ENCODE measurements at regions not wholly inside any gene's neighbourhood (a gene's known extent, or its start where the extent isn't known, plus 50 kb on each side); places are given as distances from the start of the nearest gene placed in this dataset.
"Not testable (repeated sequence)": the region's sequence is repeated elsewhere in the genome, so short reads cannot be mapped to it uniquely, and the experiment has no call there.

DNA sequence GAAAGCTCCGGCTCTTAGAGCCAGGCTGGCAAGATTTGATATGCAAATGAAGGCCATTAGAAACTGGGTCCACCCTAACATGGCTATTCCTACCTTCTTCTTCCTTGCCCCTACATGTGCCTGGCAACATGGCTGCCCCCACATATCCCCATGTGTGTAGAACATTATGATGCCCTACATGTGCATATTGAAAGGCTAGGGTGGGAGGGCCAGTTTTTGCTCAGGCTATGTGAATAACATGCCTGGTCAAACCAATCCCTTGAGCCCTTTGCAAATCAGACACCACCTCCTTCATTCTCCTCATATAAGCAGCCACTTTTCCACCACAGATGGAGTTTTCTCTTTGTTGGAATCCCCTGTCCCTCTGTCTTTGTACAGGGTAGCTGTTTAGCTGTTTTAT is 303.4 kb downstream of the RPIA start:
- not testable (repeated sequence) for H3K36me3 Mint-ChIP-seq (ENCODE audit: low read depth); H3K4me1 Mint-ChIP-seq (ENCODE audit: low read depth); H3K4me3 Mint-ChIP-seq; H3K27ac Mint-ChIP-seq; H3K27me3 Mint-ChIP-seq (ENCODE audit: low read depth); H3K9me3 Mint-ChIP-seq; DNase-seq (ENCODE audit: low spot score)

DNA sequence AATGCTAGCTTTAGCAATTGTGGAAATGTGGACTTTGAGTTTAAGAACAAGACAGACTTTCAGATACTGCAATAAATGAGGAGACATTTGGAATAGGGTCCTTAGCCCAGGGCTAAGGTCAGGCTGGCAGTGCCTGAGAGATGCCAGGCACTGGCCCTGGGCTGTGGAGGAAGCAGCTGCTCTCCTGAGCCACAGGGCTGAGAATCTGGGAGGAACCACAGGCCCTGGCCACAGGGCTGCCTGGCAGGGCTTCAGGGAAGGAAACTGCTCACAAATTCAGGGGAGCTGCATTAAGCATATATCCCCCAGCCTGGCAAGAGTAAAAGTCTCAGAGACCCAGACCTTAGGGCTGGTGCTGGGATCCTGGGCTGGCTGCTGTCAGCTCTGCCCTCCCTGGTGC is 305.1 kb downstream of the RPIA start:
- not testable (repeated sequence) for H3K9me3 Mint-ChIP-seq; H3K27me3 Mint-ChIP-seq (ENCODE audit: low read depth); DNase-seq (ENCODE audit: low spot score); H3K36me3 Mint-ChIP-seq (ENCODE audit: low read depth); H3K27ac Mint-ChIP-seq; H3K4me1 Mint-ChIP-seq (ENCODE audit: low read depth); H3K4me3 Mint-ChIP-seq

DNA sequence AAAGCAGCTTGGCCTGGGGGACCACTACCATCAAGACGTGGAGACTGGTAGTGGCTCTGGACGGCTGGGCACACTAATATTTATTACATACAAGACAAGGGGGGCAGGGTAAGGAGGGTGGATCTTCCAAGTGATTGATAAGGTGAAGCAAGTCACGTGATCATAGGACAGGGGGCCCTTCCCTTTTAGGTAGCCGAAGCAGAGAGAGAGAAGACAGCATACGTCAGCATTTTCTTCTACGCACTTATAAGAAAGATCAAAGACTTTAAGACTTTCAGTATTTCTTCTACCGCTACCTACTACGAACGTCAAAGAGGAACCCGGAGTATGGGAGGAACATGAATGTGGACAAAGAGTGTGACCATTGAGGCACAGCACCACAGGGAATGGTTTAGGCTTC is 307.9 kb downstream of the RPIA start:
- Mint-ChIP-seq H3K27ac (no peak overlapping the region), H3K9me3 (no peaks in the 10 kb centered on the region), H3K4me1 (ENCODE audit: low read depth) (no peaks in the 10 kb centered on the region), H3K36me3 (ENCODE audit: low read depth) (no peaks in the 10 kb centered on the region), H3K27me3 (ENCODE audit: low read depth) (no peaks in the 10 kb centered on the region), H3K4me3 (no peak overlapping the region)
- DNase-seq (ENCODE audit: low spot score): no peak

DNA sequence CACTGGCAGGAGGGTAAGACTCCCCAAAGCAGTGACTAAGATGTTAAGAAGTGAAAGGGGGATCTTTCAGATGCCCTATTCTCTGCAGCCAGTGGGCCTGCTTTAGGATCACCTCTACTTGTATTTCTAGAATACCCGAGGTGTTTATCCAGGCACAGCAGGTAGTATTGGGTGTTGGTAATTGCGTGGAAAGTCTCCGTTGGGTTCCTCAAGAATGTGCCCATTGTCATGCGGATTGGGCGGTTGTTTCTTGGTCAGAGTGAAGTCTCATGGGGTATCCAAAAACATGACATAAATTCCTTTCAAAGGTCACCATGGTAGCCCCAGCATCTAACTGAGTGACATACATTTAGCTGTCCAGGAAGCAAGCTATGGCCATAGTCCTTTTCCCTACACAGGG is 308.8 kb downstream of the RPIA start:
- no peaks in the 10 kb centered on the region for H3K4me1 Mint-ChIP-seq (ENCODE audit: low read depth)
- no peak overlapping the region for H3K4me3 Mint-ChIP-seq
- no peaks in the 10 kb centered on the region for H3K9me3 Mint-ChIP-seq
- no peak for DNase-seq (ENCODE audit: low spot score)
- H3K27ac Mint-ChIP-seq: no peak overlapping the region
- H3K27me3 Mint-ChIP-seq (ENCODE audit: low read depth): no peaks in the 10 kb centered on the region
- H3K36me3 Mint-ChIP-seq (ENCODE audit: low read depth): no peaks in the 10 kb centered on the region

DNA sequence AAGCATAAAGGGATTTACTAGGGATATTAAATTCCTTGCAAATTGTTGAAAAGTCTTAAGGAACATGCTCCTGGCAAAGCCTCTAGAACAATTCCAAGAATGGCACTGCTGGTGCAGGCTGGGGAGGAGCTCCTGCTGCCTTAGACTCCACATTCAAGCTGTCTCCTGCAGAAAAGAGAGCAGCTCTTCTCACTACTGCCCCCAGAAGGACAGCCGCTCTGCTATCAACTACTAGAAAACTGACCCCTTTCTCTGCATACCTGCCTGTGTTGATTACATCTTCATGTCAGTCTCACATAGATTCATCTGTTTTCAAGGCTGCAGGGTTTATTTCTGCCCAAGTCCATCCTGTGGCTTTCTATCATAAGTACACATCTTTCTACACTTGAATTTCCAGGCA is 312.8 kb downstream of the RPIA start:
- H3K27ac Mint-ChIP-seq; H3K36me3 Mint-ChIP-seq (ENCODE audit: low read depth); H3K27me3 Mint-ChIP-seq (ENCODE audit: low read depth); DNase-seq (ENCODE audit: low spot score); H3K9me3 Mint-ChIP-seq; H3K4me3 Mint-ChIP-seq; H3K4me1 Mint-ChIP-seq (ENCODE audit: low read depth): not testable (repeated sequence)

DNA sequence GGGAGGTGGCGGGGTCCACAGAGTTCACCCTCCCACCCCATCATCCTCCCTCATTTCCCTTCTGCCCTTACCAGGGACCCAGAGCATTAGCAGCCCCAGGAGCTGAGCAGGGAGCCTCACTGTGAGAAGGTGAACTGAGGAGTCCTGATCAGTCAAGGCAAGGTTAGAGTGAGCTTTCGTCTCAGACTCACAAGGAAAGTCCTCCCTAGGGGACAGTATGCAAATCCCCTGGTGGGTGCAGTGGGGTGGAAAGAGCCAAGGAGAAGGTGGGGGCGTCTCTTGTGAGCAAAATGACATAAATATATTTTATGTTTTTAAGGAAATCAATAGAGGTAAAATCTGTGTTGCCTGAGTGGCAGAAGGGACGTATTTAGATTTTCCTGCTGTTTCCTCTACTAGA is 329.1 kb downstream of the RPIA start:
- H3K27me3 Mint-ChIP-seq (ENCODE audit: low read depth); H3K9me3 Mint-ChIP-seq; H3K4me1 Mint-ChIP-seq (ENCODE audit: low read depth); H3K36me3 Mint-ChIP-seq (ENCODE audit: low read depth); H3K4me3 Mint-ChIP-seq; DNase-seq (ENCODE audit: low spot score); H3K27ac Mint-ChIP-seq: not testable (repeated sequence)

DNA sequence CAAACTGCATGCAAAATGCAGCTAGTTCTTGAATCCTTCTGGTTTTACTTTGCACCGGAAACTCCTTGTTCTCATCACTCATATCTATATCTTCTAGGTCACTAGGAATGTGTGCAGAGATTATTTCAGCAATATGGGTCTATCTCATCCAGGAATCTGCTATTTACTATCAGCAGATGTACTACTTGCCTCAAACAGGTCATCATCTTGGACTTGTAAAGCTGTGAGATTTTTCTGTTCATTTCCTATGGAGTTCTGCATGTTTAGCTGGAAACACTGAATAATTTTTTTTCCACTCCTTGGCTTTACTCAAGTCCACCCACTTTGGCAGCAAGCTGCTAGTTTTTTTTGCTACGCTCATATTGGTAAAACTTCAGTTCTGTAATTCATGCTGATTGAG is 334.8 kb downstream of the RPIA start:
- H3K27me3 Mint-ChIP-seq (ENCODE audit: low read depth); DNase-seq (ENCODE audit: low spot score); H3K4me3 Mint-ChIP-seq; H3K4me1 Mint-ChIP-seq (ENCODE audit: low read depth); H3K27ac Mint-ChIP-seq; H3K9me3 Mint-ChIP-seq; H3K36me3 Mint-ChIP-seq (ENCODE audit: low read depth): not testable (repeated sequence)

DNA sequence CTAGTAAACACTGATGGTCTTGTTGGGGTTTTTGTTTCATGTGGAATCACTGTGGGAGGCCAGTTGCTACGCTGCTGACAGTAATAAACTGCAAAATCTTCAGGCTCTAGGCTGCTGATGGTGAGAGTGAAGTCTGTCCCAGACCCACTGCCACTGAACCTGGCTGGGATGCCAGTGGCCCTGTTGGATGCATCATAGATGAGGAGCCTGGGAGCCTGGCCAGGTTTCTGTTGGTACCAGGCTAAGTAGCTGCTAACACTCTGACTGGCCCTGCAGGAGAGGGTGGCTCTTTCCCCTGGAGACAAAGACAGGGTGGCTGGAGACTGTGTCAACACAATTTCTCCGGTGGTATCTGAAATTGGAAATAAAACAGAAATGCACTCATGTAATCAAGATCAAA is 335.6 kb downstream of the RPIA start:
- H3K9me3 Mint-ChIP-seq; H3K4me1 Mint-ChIP-seq (ENCODE audit: low read depth); DNase-seq (ENCODE audit: low spot score); H3K36me3 Mint-ChIP-seq (ENCODE audit: low read depth); H3K27me3 Mint-ChIP-seq (ENCODE audit: low read depth); H3K4me3 Mint-ChIP-seq; H3K27ac Mint-ChIP-seq: not testable (repeated sequence)

DNA sequence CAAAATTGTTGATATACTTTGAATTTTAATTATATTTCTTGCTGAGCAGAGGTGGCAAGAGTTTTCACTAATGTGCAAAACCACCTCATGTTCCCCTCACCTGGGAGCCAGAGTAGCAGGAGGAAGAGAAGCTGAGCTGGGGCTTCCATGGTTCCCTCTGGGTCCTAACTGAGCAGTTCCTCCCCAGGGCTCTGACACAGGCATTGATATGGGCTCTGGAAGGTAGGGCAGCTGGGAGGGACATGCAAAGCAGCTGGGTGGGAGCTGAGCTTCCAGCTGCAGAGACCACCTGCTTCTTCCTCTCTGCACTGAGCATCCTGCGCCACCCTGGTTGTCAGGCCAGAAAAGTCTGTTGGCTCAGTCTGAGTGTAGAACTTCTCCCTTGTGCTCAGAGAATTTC is 336.1 kb downstream of the RPIA start:
- not testable (repeated sequence) for H3K4me1 Mint-ChIP-seq (ENCODE audit: low read depth); H3K9me3 Mint-ChIP-seq; H3K4me3 Mint-ChIP-seq; DNase-seq (ENCODE audit: low spot score); H3K27ac Mint-ChIP-seq; H3K27me3 Mint-ChIP-seq (ENCODE audit: low read depth); H3K36me3 Mint-ChIP-seq (ENCODE audit: low read depth)

DNA sequence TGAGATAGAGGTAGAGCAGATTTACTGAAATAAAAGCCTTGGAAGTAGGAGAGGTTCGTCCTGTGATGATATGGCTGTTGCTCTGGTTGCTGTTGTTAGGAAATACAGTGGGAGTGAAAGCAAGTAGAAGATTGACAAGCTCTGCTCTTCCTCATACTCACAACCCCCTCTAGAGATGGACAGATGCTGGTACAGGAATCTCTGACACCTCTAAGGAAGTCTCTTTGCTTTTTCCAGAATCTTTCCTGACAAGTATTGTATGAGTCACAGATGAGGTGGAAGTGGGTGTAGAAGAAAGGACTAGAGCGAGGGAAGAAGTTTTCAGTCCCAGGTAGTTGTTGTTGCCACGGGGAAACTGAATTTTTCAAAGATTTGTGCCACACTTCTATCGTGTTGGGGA is 337.8 kb downstream of the RPIA start:
- not testable (repeated sequence) for H3K4me3 Mint-ChIP-seq; DNase-seq (ENCODE audit: low spot score); H3K27me3 Mint-ChIP-seq (ENCODE audit: low read depth); H3K36me3 Mint-ChIP-seq (ENCODE audit: low read depth); H3K27ac Mint-ChIP-seq; H3K4me1 Mint-ChIP-seq (ENCODE audit: low read depth); H3K9me3 Mint-ChIP-seq

DNA sequence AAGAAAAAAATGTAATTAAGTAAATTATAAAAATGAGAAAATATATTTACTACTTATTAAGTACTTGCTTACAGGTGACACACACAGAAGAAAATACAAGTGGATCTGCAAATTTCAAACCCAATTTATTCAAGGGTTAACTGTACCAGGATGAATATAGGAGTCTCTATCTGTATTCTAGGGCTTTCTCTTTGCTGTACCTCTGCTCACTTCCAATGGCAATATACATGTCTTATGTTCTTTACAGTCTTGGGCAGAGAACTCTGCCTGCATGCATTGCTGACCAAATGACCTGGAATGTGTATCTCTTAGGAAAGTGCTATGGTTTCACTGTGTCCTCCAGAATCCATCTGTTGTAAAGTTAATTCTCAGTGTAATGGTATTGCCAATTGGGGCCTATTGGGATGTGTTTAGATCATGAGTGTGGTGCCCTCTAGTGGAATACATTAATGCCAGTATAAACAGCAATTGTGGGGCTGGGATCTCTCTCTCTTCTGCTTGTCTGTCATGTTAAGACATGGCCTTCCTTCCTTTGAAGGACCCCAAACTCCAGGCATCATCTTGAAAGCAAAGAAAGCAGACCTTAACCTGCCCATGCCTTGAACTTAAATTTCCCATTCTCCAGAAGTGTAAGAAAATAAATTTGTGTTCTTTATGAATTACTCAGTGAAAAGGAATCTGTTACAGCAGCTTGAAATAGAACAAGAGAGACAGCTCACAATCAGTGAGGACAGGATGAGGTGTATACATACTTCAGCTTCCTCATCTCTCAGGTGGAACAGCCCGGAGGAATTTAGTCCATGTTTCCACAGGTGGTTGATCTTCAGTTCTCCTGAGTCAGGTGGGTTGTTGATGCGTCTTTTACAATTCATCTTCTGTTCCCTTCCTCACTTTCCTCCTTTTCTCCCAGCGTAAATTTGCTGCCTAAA is 356.9 kb downstream of the RPIA start:
- not testable (repeated sequence) for H3K36me3 Mint-ChIP-seq (ENCODE audit: low read depth); H3K27me3 Mint-ChIP-seq (ENCODE audit: low read depth); H3K9me3 Mint-ChIP-seq; H3K4me3 Mint-ChIP-seq; H3K4me1 Mint-ChIP-seq (ENCODE audit: low read depth); H3K27ac Mint-ChIP-seq
- peak; percentile 4 for DNase-seq (ENCODE audit: low spot score)

DNA sequence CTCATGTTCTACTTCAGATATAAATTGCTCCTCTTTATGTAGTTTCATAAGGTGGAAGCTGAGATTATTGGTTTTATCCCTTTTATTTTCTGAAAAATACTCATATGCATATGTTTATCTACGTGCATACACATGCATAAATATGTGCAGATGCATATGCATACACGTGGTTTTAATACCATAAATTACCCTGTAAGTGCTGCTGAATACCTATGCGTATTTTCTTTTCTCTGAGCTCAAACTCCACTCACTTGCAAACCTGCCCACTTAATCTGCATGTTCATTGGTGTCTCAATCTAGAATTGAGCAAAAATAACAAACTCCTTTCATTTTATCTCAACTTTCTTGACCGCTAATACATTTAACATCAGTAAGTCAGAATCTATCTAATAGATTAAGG is 367.1 kb downstream of the RPIA start:
- H3K27ac Mint-ChIP-seq; H3K36me3 Mint-ChIP-seq (ENCODE audit: low read depth); H3K4me3 Mint-ChIP-seq; H3K27me3 Mint-ChIP-seq (ENCODE audit: low read depth); DNase-seq (ENCODE audit: low spot score); H3K4me1 Mint-ChIP-seq (ENCODE audit: low read depth); H3K9me3 Mint-ChIP-seq: not testable (repeated sequence)

DNA sequence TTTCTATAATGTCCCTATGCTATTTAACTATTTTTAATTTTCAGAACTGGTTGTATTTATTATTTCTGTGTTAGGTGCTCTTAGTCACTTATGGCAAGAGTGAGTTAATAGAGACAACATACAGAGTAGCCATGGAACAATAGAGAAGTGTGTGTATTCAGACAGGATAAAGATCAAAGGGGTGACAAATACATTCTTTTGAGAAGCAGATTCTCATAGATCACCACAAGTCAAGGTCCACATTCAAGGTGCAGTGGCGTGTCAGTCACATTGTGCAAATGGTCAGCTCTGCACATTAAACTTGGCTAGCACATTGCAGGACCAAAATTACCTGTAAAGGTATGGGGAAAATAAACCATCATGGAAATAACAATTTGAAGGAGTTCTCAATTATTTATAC is 369.7 kb downstream of the RPIA start:
- H3K4me3 Mint-ChIP-seq; H3K27ac Mint-ChIP-seq; H3K4me1 Mint-ChIP-seq (ENCODE audit: low read depth); H3K27me3 Mint-ChIP-seq (ENCODE audit: low read depth); H3K9me3 Mint-ChIP-seq; H3K36me3 Mint-ChIP-seq (ENCODE audit: low read depth); DNase-seq (ENCODE audit: low spot score): not testable (repeated sequence)

DNA sequence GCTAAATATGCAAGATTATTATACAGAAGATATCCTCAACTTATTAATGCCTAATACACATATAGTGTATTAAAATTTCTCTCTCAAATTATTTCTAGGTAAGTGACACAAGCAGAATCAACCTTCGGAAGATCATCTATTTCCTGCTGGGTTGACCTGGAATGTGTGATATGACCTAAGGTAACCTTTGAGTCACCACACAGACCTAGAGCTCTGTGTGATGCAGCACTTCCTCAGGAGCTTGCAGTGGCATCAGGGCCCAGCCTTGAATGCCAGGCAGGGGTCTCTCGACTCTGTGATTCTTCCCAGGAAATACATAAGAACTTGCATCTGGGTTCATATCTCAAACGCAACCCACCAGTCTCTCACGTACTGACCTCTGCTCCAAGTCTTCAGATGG is 385.3 kb downstream of the RPIA start:
- H3K27ac Mint-ChIP-seq; H3K4me1 Mint-ChIP-seq (ENCODE audit: low read depth); DNase-seq (ENCODE audit: low spot score); H3K27me3 Mint-ChIP-seq (ENCODE audit: low read depth); H3K9me3 Mint-ChIP-seq; H3K4me3 Mint-ChIP-seq; H3K36me3 Mint-ChIP-seq (ENCODE audit: low read depth): not testable (repeated sequence)

DNA sequence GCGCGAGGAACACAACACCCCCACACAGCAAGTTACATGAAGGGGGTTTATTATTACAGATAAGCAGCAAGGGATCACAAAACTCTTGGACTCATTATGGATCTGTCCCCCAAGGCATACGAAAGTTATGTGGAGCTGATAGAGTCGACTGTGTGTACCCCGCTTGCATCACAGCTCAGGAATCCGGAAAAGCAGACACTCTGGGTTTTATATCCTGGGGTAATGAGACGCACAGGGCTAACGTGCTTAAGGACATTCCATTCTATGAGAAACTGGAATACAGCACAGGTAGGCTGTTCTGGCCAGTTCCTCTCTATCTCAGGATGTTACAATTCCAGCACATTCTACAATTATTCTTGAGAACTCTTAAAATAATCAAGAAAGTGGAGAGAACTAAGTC is 401.4 kb downstream of the RPIA start:
- H3K4me1 Mint-ChIP-seq (ENCODE audit: low read depth); H3K36me3 Mint-ChIP-seq (ENCODE audit: low read depth); H3K27me3 Mint-ChIP-seq (ENCODE audit: low read depth); H3K4me3 Mint-ChIP-seq; DNase-seq (ENCODE audit: low spot score); H3K9me3 Mint-ChIP-seq; H3K27ac Mint-ChIP-seq: not testable (repeated sequence)

Data from T-helper 2 cell treated with Interferon-gamma antibody and Interleukin-4, amounts not matched to agents 5 μg/mL and 100 μg/mL, for 36 hours (primary cell).